Thoracic aorta (tissue), 2 donors: ENCODE measurements at regions not wholly inside any gene's neighbourhood (a gene's known extent, or its start where the extent isn't known, plus 50 kb on each side); places are given as distances from the start of the nearest gene placed in this dataset.

Experiments used
- ATAC-seq: fragments of 150-250 bp; one replicate; pipeline ENCODE4 v1.8.0; 2017; ENCODE audit warnings: low read depth; ENCODE audit not compliant: insufficient number of reproducible peaks, low FRiP score
- DNase-seq: peaks from one replicate; pipeline ENCODE4 v3.0.0-alpha.2; 2020; ENCODE audit warnings: low spot score
- H3K27ac ChIP-seq, 2 donors: fragments of 200-600 bp; sonication (generic); 1 replicate in 1 of 2; 2 replicates in 1 of 2; pipeline ENCODE4 v1.5.1; 2016; ENCODE audit warnings: mild to moderate bottlenecking in 2 of 2, moderate library complexity in 2 of 2
- H3K27me3 ChIP-seq: fragments of 200-600 bp; sonication (generic); replicated peaks from 2 replicates; pipeline ENCODE4 v1.6.0; 2016; ENCODE audit warnings: mild to moderate bottlenecking; ENCODE audit not compliant: insufficient read depth
- H3K36me3 ChIP-seq: fragments of 200-600 bp; sonication (generic); one replicate; pipeline ENCODE4 v1.5.1; 2016
- H3K4me1 ChIP-seq, 2 donors: fragments of 200-600 bp; sonication (generic); 1 replicate in 1 of 2; 2 replicates in 1 of 2; pipeline versions ENCODE4 v1.5.1 to v1.6.0; 2016; ENCODE audit warnings: low read depth in 2 of 2, mild to moderate bottlenecking in 1 of 2; ENCODE audit not compliant: control insufficient read depth in 1 of 2
- H3K4me3 ChIP-seq: fragments of 200-600 bp; sonication (generic); 2 replicates; pipeline ENCODE4 v1.5.1; 2016; ENCODE audit warnings: mild to moderate bottlenecking
- H3K9me3 ChIP-seq: fragments of 200-600 bp; sonication (generic); 2 replicates; pipeline ENCODE4 v1.5.1; 2016
- TF ChIP-seq, protein P1 (sequence below): fragments of 200-600 bp; sonication (generic); IDR thresholded peaks from one replicate; pipeline ENCODE4 v1.5.1; 2019; ENCODE audit warnings: antibody characterized with exemption

DNA sequence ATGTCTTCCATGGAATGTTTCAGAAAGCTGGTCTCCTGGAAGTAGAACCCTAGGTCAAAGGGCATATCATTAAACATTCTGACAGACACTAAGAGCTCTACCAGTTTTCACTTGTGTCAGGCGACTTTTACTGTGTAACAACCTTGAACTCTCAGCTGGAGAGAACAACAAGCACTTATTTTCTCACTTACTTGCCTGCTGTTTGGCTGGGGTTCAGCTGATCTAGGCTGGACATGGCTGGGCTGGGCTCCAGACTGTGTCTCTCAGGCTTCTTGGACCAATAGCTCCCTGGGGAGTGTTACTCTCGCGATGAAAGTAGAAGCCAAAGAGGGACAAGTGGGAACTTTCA is 527.3 kb downstream of the SHQ1 start:
- Histone ChIP-seq H3K27ac (no peak overlapping the region), H3K9me3 (no peaks in the 10 kb centered on the region), H3K36me3 (no peaks in the 10 kb centered on the region), H3K27me3 (no peaks in the 10 kb centered on the region), H3K4me1 (peaks cover 17 to 24% of the 10 kb centered on the region in 2 donors), H3K4me3 (no peak overlapping the region)
- no peak for ATAC-seq
- TF ChIP-seq, protein P1, sequence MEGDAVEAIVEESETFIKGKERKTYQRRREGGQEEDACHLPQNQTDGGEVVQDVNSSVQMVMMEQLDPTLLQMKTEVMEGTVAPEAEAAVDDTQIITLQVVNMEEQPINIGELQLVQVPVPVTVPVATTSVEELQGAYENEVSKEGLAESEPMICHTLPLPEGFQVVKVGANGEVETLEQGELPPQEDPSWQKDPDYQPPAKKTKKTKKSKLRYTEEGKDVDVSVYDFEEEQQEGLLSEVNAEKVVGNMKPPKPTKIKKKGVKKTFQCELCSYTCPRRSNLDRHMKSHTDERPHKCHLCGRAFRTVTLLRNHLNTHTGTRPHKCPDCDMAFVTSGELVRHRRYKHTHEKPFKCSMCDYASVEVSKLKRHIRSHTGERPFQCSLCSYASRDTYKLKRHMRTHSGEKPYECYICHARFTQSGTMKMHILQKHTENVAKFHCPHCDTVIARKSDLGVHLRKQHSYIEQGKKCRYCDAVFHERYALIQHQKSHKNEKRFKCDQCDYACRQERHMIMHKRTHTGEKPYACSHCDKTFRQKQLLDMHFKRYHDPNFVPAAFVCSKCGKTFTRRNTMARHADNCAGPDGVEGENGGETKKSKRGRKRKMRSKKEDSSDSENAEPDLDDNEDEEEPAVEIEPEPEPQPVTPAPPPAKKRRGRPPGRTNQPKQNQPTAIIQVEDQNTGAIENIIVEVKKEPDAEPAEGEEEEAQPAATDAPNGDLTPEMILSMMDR: no peak
- no peak for DNase-seq

DNA sequence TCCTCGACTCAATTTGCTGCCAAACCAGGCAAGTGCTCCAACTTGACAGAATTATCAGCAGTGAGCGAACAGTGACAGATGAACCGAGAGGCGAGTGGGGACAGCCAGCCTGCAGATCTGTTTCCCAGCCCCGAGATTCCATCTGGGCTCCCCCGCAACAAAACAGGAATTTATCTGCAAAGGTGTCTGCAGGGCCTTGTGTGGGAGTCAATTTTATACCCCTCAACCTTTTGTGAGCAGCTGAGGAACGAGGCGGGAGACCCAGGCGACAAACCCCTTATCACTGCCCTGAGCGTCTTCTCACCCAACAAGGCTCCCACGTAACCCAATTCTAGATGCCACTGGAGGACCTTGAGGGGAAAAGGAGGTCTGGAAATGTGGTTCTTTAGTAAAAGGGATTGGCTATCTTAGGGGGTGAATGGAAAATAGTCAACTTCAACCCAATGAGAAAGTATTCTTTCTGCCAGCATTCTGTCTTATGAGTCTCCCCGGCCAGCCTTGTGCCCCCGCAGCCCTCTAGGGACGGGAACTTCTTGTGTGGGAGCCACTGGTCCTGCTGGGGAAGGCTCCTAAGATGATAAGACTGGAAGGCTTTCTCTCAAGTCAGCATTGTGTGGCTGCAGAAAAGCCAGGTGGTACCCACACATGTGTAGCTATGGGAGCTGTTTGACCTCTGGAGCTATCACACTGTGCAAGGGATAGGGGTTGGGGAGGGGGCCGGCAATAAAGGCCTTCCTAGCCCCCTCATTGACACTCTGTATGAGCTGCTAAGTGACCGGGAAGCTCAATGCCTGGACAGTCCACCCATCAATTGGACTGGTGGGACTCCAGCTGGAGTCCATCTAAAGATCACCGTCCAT is 527.9 kb downstream of the SHQ1 start:
- no peak for ATAC-seq
- Histone ChIP-seq H3K36me3 (no peaks in the 10 kb centered on the region), H3K4me3 (no peak overlapping the region), H3K4me1 (peaks cover 17 to 24% of the 10 kb centered on the region in 2 donors), H3K27ac (no peak overlapping the region), H3K27me3 (no peaks in the 10 kb centered on the region), H3K9me3 (no peaks in the 10 kb centered on the region)
- TF ChIP-seq, protein P1: no peak
- no peak for DNase-seq

DNA sequence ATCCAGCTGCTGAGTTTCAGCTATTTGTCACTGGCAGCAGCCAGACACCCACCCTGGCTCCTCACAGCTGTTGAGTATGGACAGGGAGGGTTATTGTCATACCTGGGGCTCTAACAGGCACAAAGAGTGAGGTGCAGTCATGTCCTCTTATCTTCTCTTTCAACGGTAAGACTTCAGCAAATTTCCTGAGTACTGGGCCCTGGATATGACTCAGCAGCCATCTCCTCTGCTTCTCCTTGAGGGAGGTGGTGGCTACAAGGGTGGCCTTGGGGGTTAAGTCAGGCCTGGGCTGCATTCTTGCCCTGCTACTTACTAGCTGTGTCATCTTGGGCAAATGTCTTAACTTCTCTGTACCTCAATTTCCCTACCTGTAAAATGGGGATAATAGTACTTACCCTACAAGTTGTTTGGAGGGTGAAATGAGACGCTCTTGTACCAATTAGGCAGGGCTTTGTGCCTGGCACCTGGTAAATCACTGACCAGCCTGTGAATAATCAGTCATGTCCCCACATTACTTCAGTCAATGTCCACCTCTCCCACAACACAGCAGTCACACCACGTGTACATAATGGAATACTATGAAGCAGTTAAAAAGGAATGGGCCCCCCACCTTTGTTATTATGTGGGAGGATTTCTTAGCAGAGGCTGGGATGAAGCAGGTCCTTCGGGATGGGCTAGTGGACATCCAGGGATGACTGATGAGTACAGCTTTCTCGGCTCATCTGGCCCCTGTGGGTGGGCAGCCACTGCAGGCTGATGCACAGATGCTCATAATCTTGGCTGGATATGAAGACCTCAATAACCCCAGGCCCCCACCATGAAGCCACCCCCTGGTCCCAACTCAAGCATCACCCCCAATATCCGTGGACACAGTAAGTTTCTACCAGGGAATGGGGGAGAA is 528.8 kb downstream of the SHQ1 start:
- DNase-seq (no peak), ATAC-seq (no peak)
- H3K4me3 ChIP-seq: no peak overlapping the region
- H3K36me3 ChIP-seq: no peaks in the 10 kb centered on the region
- TF ChIP-seq, protein P1: no peak
- no peaks in the 10 kb centered on the region for H3K9me3 ChIP-seq
- H3K27ac ChIP-seq: no peak overlapping the region
- H3K4me1 ChIP-seq: peaks cover 17 to 24% of the 10 kb centered on the region in 2 donors
- H3K27me3 ChIP-seq: no peaks in the 10 kb centered on the region

DNA sequence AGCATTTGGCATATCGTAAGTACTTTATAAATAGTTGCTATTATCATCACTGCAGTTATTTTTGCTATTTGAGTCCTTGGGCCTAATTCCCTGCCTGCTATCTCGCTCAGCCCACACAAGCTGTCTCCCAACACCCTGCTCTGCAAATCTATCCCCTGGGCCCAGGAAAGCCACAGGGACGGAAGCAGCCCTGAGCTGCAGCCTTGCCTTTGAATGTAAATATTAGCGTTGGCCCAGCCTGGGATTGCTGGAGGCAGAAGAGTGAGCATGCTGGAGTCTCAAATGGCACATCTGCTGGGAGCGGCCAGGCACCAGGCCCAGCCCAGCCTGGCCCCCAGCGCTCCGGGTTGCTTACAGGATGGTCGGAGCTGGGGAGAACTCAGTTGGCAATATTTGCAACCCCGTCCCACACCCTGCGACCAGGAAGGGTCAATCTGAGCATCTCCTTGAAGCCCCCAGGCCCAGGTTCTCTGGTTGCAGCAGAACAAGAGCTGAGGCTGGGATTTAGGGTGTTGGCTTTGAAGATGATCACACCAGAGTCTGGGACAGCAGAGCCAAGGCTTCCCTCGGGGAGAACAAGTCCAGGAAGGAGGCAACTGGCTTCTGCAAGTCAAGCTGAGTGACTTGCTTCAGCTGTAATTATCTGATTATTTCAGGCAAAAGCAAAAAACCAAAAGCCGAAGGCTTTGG is 529.6 kb downstream of the SHQ1 start:
- Histone ChIP-seq H3K4me3 (no peak overlapping the region), H3K4me1 (peaks cover 17 to 24% of the 10 kb centered on the region in 2 donors), H3K27me3 (no peaks in the 10 kb centered on the region), H3K27ac (no peak overlapping the region), H3K36me3 (no peaks in the 10 kb centered on the region), H3K9me3 (no peaks in the 10 kb centered on the region)
- no peak for ATAC-seq
- DNase-seq: no peak
- TF ChIP-seq, protein P1: no peak

DNA sequence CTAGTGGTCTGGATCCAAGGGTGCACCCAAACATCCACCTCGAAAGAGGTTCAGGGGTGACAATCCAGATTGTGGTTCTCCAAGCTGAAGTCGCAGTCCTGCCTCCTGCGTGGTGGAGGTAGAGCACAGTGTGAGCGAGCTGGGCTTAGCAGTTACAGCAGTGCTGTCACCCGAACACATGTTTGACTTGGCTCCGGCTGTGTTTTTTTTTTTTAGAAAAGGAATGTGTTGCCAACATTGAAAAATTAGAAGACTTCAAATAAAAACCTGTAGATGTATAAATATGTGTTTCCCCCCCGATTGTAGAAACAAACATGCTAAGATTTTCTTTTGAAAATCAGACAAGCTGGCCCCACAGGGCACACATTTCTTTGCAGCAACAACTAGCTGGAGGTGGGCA is 530.8 kb downstream of the SHQ1 start:
- Histone ChIP-seq H3K4me3 (no peak overlapping the region), H3K27me3 (no peaks in the 10 kb centered on the region), H3K4me1 (peaks cover 17 to 24% of the 10 kb centered on the region in 2 donors), H3K36me3 (no peaks in the 10 kb centered on the region), H3K27ac (no peak overlapping the region), H3K9me3 (no peaks in the 10 kb centered on the region)
- DNase-seq (no peak), ATAC-seq (no peak)
- TF ChIP-seq, protein P1: no peak
